Upper lobe of left lung (tissue), 6 donors: ENCODE measurements at regions not wholly inside any gene's neighbourhood (a gene's known extent, or its start where the extent isn't known, plus 50 kb on each side); places are given as distances from the start of the nearest gene placed in this dataset.

Experiments
- ATAC-seq, 2 donors: fragments of 200-7000 bp; cut with Tn5 transposase; one replicate each; pipeline ENCODE4 v1.9.1; 2022; ENCODE audit warnings: mild to moderate bottlenecking in 2 of 2, moderate library complexity in 2 of 2; ENCODE audit not compliant: low FRiP score in 2 of 2
- DNase-seq, 2 donors: peaks; one replicate each; pipeline ENCODE4 v3.0.0-alpha.2; 2019 to 2020
- H3K27ac ChIP-seq, 4 donors: fragments of 200-600 bp; sonication (generic); one replicate each; pipeline ENCODE4 v1.5.1; 2016 to 2019
- H3K27me3 ChIP-seq, 4 donors: fragments of 200-600 bp; sonication (generic); one replicate each; pipeline ENCODE4 v1.5.1; 2017 to 2019
- H3K36me3 ChIP-seq, 4 donors: fragments of 200-600 bp; sonication (generic); one replicate each; pipeline ENCODE4 v1.5.1; 2016 to 2019
- H3K4me1 ChIP-seq, 4 donors: fragments of 200-600 bp; sonication (generic); one replicate each; pipeline ENCODE4 v1.5.1; 2018 to 2019
- H3K4me3 ChIP-seq, 4 donors: fragments of 200-600 bp; sonication (generic); one replicate each; pipeline ENCODE4 v1.5.1; 2017 to 2019; ENCODE audit warnings: mild to moderate bottlenecking in 2 of 4, moderate library complexity in 1 of 4
- H3K9me3 ChIP-seq, 4 donors: fragments of 200-600 bp; sonication (generic); one replicate each; pipeline ENCODE4 v1.5.1; 2018 to 2019
- EP300 ChIP-seq, 4 donors: sonication (generic); formaldehyde crosslinking; IDR thresholded peaks; one replicate each; pipeline ENCODE4 v1.5.1; 2017; ENCODE audit warnings: antibody characterized with exemption in 4 of 4, control low read depth in 2 of 4
- POLR2A ChIP-seq, 4 donors: fragments of 450-650 bp; IDR thresholded peaks; one replicate each; pipeline ENCODE4 v1.5.1; 2016 to 2017; ENCODE audit warnings: antibody characterized with exemption in 4 of 4, mild to moderate bottlenecking in 2 of 4
- POLR2AphosphoS5 ChIP-seq, 2 donors: sonication (generic); formaldehyde crosslinking; IDR thresholded peaks; one replicate each; pipeline ENCODE4 v1.5.1; 2017; ENCODE audit warnings: antibody characterized with exemption in 2 of 2
- WGBS, 2 donors: methylation state at CpG; one replicate each; pipeline ENCODE4 v1.1.5; 2017 to 2018; 5-methylcytosine and 5-hydroxymethylcytosine counted together
- TF ChIP-seq, protein P1 (sequence below), 6 experiments: fragments of 450-650 bp in 4 of 6; fragments of 200-600 bp in 2 of 6; sonication (generic) in 2 of 6; IDR thresholded peaks; one replicate each; pipeline ENCODE4 v1.5.1; 2016 to 2019; ENCODE audit warnings: antibody characterized with exemption in 6 of 6
- donor health status: DM: no; HTN: no; CAD: no; lungs with moderate emphysema.
- donor health status: DM: no; HTN: yes; CAD: no; lungs with severe emphysema.

GRCh38 chr5:67474597-67475238 lies 278.1 kb upstream of the CD180 start:
- DNase-seq (no peak), ATAC-seq (no peak)
- 96% methylated on average over 8 of the region's 8 CpGs for WGBS, 2 donors
- Histone ChIP-seq H3K4me1 (no peaks in the 10 kb centered on the region), H3K27me3 (no peaks in the 10 kb centered on the region), H3K27ac (no peak overlapping the region), H3K36me3 (no peaks in the 10 kb centered on the region), H3K4me3 (no peak overlapping the region), H3K9me3 (no peaks in the 10 kb centered on the region)
- TF ChIP-seq POLR2AphosphoS5 (IDR thresholded peaks at IDR 0.05) (no peak), POLR2A (IDR thresholded peaks at IDR 0.05) (no peak), EP300 (IDR thresholded peaks at IDR 0.05) (no peak)
- TF ChIP-seq, protein P1, sequence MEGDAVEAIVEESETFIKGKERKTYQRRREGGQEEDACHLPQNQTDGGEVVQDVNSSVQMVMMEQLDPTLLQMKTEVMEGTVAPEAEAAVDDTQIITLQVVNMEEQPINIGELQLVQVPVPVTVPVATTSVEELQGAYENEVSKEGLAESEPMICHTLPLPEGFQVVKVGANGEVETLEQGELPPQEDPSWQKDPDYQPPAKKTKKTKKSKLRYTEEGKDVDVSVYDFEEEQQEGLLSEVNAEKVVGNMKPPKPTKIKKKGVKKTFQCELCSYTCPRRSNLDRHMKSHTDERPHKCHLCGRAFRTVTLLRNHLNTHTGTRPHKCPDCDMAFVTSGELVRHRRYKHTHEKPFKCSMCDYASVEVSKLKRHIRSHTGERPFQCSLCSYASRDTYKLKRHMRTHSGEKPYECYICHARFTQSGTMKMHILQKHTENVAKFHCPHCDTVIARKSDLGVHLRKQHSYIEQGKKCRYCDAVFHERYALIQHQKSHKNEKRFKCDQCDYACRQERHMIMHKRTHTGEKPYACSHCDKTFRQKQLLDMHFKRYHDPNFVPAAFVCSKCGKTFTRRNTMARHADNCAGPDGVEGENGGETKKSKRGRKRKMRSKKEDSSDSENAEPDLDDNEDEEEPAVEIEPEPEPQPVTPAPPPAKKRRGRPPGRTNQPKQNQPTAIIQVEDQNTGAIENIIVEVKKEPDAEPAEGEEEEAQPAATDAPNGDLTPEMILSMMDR (IDR thresholded peaks at IDR 0.05): no peak

- no peak overlapping the region for H3K27ac ChIP-seq
- no peaks in the 10 kb centered on the region for H3K27me3 ChIP-seq
- no peaks in the 10 kb centered on the region for H3K36me3 ChIP-seq
- no peak for DNase-seq
- no peak overlapping the region for H3K4me3 ChIP-seq
- no peak for ATAC-seq
- H3K4me1 ChIP-seq: no peaks in the 10 kb centered on the region
- 80 to 82% methylated on average over 1 of the region's 1 CpG for WGBS, 2 donors
- TF ChIP-seq POLR2A (IDR thresholded peaks at IDR 0.05): no peak
- TF ChIP-seq EP300 (IDR thresholded peaks at IDR 0.05): no peak
- no peak for TF ChIP-seq POLR2AphosphoS5 (IDR thresholded peaks at IDR 0.05)
- TF ChIP-seq, protein P1 (IDR thresholded peaks at IDR 0.05): no peak
- no peaks in the 10 kb centered on the region for H3K9me3 ChIP-seq
Measured at GRCh38 chr5:67467110-67467509, 270.5 kb upstream of the CD180 start.

- Histone ChIP-seq H3K27ac (no peak overlapping the region), H3K4me3 (no peak overlapping the region), H3K4me1 (no peaks in the 10 kb centered on the region), H3K9me3 (no peaks in the 10 kb centered on the region), H3K27me3 (no peaks in the 10 kb centered on the region), H3K36me3 (no peaks in the 10 kb centered on the region)
- no peak for ATAC-seq
- TF ChIP-seq EP300 (IDR thresholded peaks at IDR 0.05) (no peak), POLR2AphosphoS5 (IDR thresholded peaks at IDR 0.05) (no peak)
- no peak for DNase-seq
Measured at GRCh38 chr5:67465537-67466207, 269.1 kb upstream of the CD180 start.

DNA sequence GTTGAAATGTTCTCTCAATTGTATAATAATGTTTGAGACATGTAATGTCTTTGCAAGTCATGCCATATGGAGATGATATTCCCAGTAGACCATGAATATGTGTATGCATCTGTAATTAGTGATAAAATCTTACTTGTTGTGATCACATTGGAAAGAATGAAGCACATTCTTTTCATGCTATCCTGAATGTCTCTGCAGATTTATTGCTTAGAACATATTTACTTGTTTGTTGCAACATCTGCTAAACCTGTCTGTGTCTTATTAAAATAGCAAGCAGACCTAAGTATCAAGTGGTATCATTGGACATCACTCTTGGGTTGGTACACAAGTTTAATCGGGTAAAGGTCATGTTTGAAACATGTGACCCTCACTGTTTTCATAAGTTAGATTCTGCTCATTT lies 265.5 kb upstream of the CD180 start:
- H3K27me3 ChIP-seq: no peaks in the 10 kb centered on the region

DNA sequence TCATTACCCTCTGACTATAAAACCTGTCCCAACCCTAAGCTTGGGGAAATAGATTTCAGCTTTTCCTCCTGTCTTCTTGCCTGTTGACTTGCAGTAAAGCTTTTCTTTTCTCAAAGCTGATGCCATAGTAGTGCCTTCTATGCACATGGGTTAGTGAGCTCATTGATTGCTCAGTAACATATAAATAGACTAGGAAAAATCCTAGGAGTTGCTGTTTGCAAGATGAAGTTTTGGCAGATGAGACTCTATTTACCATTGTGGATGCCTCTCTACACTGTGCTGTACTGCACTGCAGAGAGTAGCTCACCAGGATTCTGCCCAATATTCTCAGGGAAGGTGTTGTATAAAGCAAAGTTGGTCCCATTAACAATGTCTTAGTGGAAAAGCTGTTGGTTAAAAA lies 262.7 kb upstream of the CD180 start:
- ATAC-seq (no peak), DNase-seq (no peak)
- Histone ChIP-seq H3K9me3 (no peaks in the 10 kb centered on the region), H3K27me3 (no peaks in the 10 kb centered on the region), H3K27ac (no peak overlapping the region), H3K4me3 (no peak overlapping the region), H3K4me1 (no peaks in the 10 kb centered on the region), H3K36me3 (no peaks in the 10 kb centered on the region)
- TF ChIP-seq POLR2A (IDR thresholded peaks at IDR 0.05): no peak
- TF ChIP-seq, protein P1 (IDR thresholded peaks at IDR 0.05): no peak
- no peak for TF ChIP-seq POLR2AphosphoS5 (IDR thresholded peaks at IDR 0.05)
- no peak for TF ChIP-seq EP300 (IDR thresholded peaks at IDR 0.05)

More for the DNA sequence above, 265.5 kb upstream of the CD180 start:
- H3K4me1 ChIP-seq: no peaks in the 10 kb centered on the region
- ATAC-seq (no peak), DNase-seq (no peak)
- H3K4me3 ChIP-seq: no peak overlapping the region
- H3K36me3 ChIP-seq: no peaks in the 10 kb centered on the region
- no peak overlapping the region for H3K27ac ChIP-seq
- TF ChIP-seq EP300 (IDR thresholded peaks at IDR 0.05) (no peak), POLR2A (IDR thresholded peaks at IDR 0.05) (no peak), POLR2AphosphoS5 (IDR thresholded peaks at IDR 0.05) (no peak)
- TF ChIP-seq, protein P1 (IDR thresholded peaks at IDR 0.05): no peak
- no peaks in the 10 kb centered on the region for H3K9me3 ChIP-seq
- WGBS, 2 donors: 88 to 96% methylated on average over 1 of the region's 1 CpG
